ENCODE measurements at regions not wholly inside any gene's neighbourhood (a gene's known extent, or its start where the extent isn't known, plus 50 kb on each side); places are given as distances from the start of the nearest gene placed in this dataset.

DNA sequence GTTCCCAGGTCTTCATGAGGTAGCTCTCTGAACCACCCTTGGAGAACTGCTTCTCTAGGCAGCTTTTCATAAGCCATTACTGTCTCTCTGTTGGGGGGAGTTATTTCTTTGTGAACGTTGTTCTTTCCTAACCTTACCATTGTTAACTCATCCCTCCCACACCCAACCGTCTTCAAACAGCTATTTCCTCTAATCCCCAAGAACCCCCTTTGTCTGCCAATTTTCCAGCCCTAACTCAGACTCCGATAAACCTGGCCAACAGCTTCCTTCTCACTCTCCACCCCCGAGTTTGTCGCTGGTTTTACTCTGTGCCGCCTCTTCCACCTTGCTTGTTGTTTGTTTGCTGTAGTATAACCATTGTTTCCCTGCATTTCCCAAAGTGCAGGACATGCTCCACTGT is 131.5 kb downstream of the CCDC34 start:
- TF ChIP-seq ZBTB33 (IDR thresholded peaks at IDR 0.05): no peak
- TF ChIP-seq, protein P1, sequence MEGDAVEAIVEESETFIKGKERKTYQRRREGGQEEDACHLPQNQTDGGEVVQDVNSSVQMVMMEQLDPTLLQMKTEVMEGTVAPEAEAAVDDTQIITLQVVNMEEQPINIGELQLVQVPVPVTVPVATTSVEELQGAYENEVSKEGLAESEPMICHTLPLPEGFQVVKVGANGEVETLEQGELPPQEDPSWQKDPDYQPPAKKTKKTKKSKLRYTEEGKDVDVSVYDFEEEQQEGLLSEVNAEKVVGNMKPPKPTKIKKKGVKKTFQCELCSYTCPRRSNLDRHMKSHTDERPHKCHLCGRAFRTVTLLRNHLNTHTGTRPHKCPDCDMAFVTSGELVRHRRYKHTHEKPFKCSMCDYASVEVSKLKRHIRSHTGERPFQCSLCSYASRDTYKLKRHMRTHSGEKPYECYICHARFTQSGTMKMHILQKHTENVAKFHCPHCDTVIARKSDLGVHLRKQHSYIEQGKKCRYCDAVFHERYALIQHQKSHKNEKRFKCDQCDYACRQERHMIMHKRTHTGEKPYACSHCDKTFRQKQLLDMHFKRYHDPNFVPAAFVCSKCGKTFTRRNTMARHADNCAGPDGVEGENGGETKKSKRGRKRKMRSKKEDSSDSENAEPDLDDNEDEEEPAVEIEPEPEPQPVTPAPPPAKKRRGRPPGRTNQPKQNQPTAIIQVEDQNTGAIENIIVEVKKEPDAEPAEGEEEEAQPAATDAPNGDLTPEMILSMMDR (IDR thresholded peaks at IDR 0.05; ENCODE audit: low read depth, low read length, missing input control): no peak
- TF ChIP-seq TAF1 (conservative IDR thresholded peaks at IDR 0.05): no peak
- TF ChIP-seq RAD21 (IDR thresholded peaks at IDR 0.05): no peak
- no peak for TF ChIP-seq EGR1 (IDR thresholded peaks at IDR 0.05; ENCODE audit: low read depth in 2 of 2)
- TF ChIP-seq, protein P2, sequence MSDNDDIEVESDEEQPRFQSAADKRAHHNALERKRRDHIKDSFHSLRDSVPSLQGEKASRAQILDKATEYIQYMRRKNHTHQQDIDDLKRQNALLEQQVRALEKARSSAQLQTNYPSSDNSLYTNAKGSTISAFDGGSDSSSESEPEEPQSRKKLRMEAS (IDR thresholded peaks at IDR 0.05): no peak
- TF ChIP-seq GABPA (IDR thresholded peaks at IDR 0.05 in 1 of 2, conservative IDR thresholded peaks at IDR 0.05 in 1 of 2): no peak
- TF ChIP-seq, protein P3, sequence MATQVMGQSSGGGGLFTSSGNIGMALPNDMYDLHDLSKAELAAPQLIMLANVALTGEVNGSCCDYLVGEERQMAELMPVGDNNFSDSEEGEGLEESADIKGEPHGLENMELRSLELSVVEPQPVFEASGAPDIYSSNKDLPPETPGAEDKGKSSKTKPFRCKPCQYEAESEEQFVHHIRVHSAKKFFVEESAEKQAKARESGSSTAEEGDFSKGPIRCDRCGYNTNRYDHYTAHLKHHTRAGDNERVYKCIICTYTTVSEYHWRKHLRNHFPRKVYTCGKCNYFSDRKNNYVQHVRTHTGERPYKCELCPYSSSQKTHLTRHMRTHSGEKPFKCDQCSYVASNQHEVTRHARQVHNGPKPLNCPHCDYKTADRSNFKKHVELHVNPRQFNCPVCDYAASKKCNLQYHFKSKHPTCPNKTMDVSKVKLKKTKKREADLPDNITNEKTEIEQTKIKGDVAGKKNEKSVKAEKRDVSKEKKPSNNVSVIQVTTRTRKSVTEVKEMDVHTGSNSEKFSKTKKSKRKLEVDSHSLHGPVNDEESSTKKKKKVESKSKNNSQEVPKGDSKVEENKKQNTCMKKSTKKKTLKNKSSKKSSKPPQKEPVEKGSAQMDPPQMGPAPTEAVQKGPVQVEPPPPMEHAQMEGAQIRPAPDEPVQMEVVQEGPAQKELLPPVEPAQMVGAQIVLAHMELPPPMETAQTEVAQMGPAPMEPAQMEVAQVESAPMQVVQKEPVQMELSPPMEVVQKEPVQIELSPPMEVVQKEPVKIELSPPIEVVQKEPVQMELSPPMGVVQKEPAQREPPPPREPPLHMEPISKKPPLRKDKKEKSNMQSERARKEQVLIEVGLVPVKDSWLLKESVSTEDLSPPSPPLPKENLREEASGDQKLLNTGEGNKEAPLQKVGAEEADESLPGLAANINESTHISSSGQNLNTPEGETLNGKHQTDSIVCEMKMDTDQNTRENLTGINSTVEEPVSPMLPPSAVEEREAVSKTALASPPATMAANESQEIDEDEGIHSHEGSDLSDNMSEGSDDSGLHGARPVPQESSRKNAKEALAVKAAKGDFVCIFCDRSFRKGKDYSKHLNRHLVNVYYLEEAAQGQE (IDR thresholded peaks at IDR 0.05): no peak
- no peak for TF ChIP-seq FOXA1 (IDR thresholded peaks at IDR 0.05)
